H1 (cell line): ENCODE measurements at regions not wholly inside any gene's neighbourhood (a gene's known extent, or its start where the extent isn't known, plus 50 kb on each side); places are given as distances from the start of the nearest gene placed in this dataset.

Source experiments
- POU5F1 ChIP-seq: IDR thresholded peaks from 2 replicates; pipeline ENCODE4 v1.6.1; 2011; ENCODE audit warnings: low read depth, mild to moderate bottlenecking, low read length, moderate library complexity
- YY1 ChIP-seq: IDR thresholded peaks from 2 replicates; pipeline ENCODE4 v1.6.1; 2011; ENCODE audit warnings: low read depth, mild to moderate bottlenecking, low read length
- TF ChIP-seq, protein P1 (sequence below): IDR thresholded peaks from 2 replicates; pipeline ENCODE4 v1.6.1; 2011; ENCODE audit warnings: low read depth, mild to moderate bottlenecking, low read length; ENCODE audit not compliant: insufficient read depth

GRCh38 chr6:142011156-142011555, 121.6 kb upstream of the GJE1 start (continued):
- TF ChIP-seq, protein P1, sequence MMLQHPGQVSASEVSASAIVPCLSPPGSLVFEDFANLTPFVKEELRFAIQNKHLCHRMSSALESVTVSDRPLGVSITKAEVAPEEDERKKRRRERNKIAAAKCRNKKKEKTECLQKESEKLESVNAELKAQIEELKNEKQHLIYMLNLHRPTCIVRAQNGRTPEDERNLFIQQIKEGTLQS: no peak
- TF ChIP-seq POU5F1 (no peak), YY1 (no peak)
